H1 (cell line): ENCODE measurements at regions not wholly inside any gene's neighbourhood (a gene's known extent, or its start where the extent isn't known, plus 50 kb on each side); places are given as distances from the start of the nearest gene placed in this dataset.
"Not testable (repeated sequence)": the region's sequence is repeated elsewhere in the genome, so short reads cannot be mapped to it uniquely, and the experiment has no call there.

Source experiments
- CTCF ChIA-PET: fragments of 300-600 bp; sonication (Branson Sonifier 250); formaldehyde crosslinking; loops from one replicate; lab custom pipeline; 2021; ENCODE audit not compliant: partially characterized antibody; lab: Charles Lee
- POLR2A ChIA-PET: fragments of 300-600 bp; sonication (Branson Sonifier 250); formaldehyde crosslinking; loops from one replicate; lab custom pipeline; 2021; ENCODE audit warnings: inconsistent platforms; ENCODE audit not compliant: partially characterized antibody; lab: Charles Lee
- DNase-seq, 2 experiments: peaks; one replicate each; pipeline versions ENCODE4 v3.0.0 to v3.0.0-alpha.2; 2010 to 2022; ENCODE audit warnings: low spot score in 2 of 2, low read depth in 1 of 2, mixed read lengths in 1 of 2
- FAIRE-seq: peaks from 2 replicates; lab custom pipeline; 2011; peaks lifted over from hg19 to GRCh38; lab: Jason Lieb, UNC
- H2AFZ ChIP-seq: 2 replicates; pipeline ENCODE4 v1.8.1; 2012; ENCODE audit warnings: low read length, inconsistent platforms
- H2AK5ac ChIP-seq: 2 replicates; pipeline ENCODE4 v1.6.1; 2013; ENCODE audit warnings: low read depth, low read length
- H2BK120ac ChIP-seq: replicated peaks from 2 replicates; pipeline ENCODE3; 2013; ENCODE audit warnings: low read depth, low read length, inconsistent platforms
- H2BK12ac ChIP-seq: 2 replicates; pipeline ENCODE4 v1.6.1; 2013; ENCODE audit warnings: low read depth, low read length
- H2BK15ac ChIP-seq: 2 replicates; pipeline ENCODE4 v1.6.1; 2013; ENCODE audit warnings: low read length
- H2BK20ac ChIP-seq: 2 replicates; pipeline ENCODE4 v1.6.1; 2013; ENCODE audit warnings: low read length
- H2BK5ac ChIP-seq: 2 replicates; pipeline ENCODE4 v1.6.1; 2013; ENCODE audit warnings: low read depth, low read length
- H3K14ac ChIP-seq: 2 replicates; pipeline ENCODE4 v1.6.1; 2013; ENCODE audit warnings: inconsistent platforms; ENCODE audit not compliant: insufficient read length
- H3K18ac ChIP-seq: 2 replicates; pipeline ENCODE4 v1.6.1; 2013; ENCODE audit warnings: low read length; ENCODE audit errors: extremely low read depth
- H3K23ac ChIP-seq: 2 replicates; pipeline ENCODE4 v1.6.1; 2013; ENCODE audit warnings: inconsistent platforms; ENCODE audit not compliant: insufficient read length
- H3K23me2 ChIP-seq: 2 replicates; pipeline ENCODE4 v1.6.1; 2013; ENCODE audit warnings: low read depth, low read length
- H3K27ac ChIP-seq: 2 replicates; pipeline ENCODE4 v1.6.1; 2011; ENCODE audit warnings: low read depth, low read length, inconsistent platforms
- H3K27me3 ChIP-seq, 4 experiments: replicated peaks in 1 of 4; 1 replicate in 1 of 4; 2 replicates in 3 of 4; pipeline versions ENCODE4 v1.6.1 to v1.8.1; 2011 to 2013; ENCODE audit warnings: low read length in 3 of 4, mild to moderate bottlenecking in 3 of 4, inconsistent platforms in 2 of 4, mixed read lengths in 2 of 4, moderate library complexity in 1 of 4; ENCODE audit not compliant: control insufficient read depth in 3 of 4, insufficient read depth in 3 of 4; ENCODE audit errors: extremely low read depth in 1 of 4
- H3K36me3 ChIP-seq, 4 experiments: 2 replicates each; pipeline versions ENCODE4 v1.6.1 to v1.8.1; 2011 to 2013; ENCODE audit warnings: mild to moderate bottlenecking in 4 of 4, low read length in 3 of 4, moderate library complexity in 2 of 4, control low read depth in 1 of 4, inconsistent platforms in 1 of 4; ENCODE audit not compliant: insufficient read depth in 4 of 4, control insufficient read depth in 2 of 4
- H3K4ac ChIP-seq: replicated peaks from 2 replicates; pipeline ENCODE3; 2013; ENCODE audit warnings: low read length, low read depth, mixed read lengths, inconsistent platforms; ENCODE audit not compliant: insufficient read length
- H3K4me1 ChIP-seq, 4 experiments: replicated peaks in 1 of 4; 1 replicate in 1 of 4; 2 replicates in 3 of 4; pipeline versions ENCODE4 v1.6.1 to v1.8.1; 2011 to 2013; ENCODE audit warnings: low read length in 3 of 4, inconsistent platforms in 2 of 4, mixed read lengths in 1 of 4; ENCODE audit not compliant: insufficient read depth in 4 of 4, control insufficient read depth in 3 of 4
- H3K4me2 ChIP-seq, 2 experiments: 2 replicates each; pipeline versions ENCODE4 v1.6.1 to v1.8.1; 2011 to 2013; ENCODE audit warnings: low read depth in 2 of 2, low read length in 2 of 2, control low read depth in 1 of 2, inconsistent platforms in 1 of 2, mild to moderate bottlenecking in 1 of 2; ENCODE audit not compliant: insufficient read depth in 1 of 2
- H3K4me3 ChIP-seq, 4 experiments: fragments of 200-600, 300-600 bp in 1 of 4; sonication (generic), shearing (Covaris generic), sonication (Bioruptor Twin) in 1 of 4; 2 replicates each; pipeline versions ENCODE4 v1.5.1 to v1.8.1; 2011 to 2016; ENCODE audit warnings: low read length in 4 of 4, low read depth in 3 of 4, control low read depth in 2 of 4, inconsistent platforms in 2 of 4, mild to moderate bottlenecking in 2 of 4, mixed read lengths in 1 of 4, moderate library complexity in 1 of 4; ENCODE audit not compliant: insufficient read depth in 2 of 4; ENCODE audit errors: extremely low read depth in 1 of 4
- H3K56ac ChIP-seq: replicated peaks from 2 replicates; pipeline ENCODE3; 2013; ENCODE audit warnings: low read depth, mild to moderate bottlenecking, mixed read lengths, low read length, inconsistent platforms; ENCODE audit not compliant: insufficient read length
- H3K79me1 ChIP-seq: 2 replicates; pipeline ENCODE4 v1.6.1; 2013; ENCODE audit warnings: low read depth, low read length, control low read depth
- H3K79me2 ChIP-seq, 2 experiments: 2 replicates each; pipeline versions ENCODE4 v1.6.1 to v1.8.1; 2012 to 2013; ENCODE audit warnings: low read length in 2 of 2, mild to moderate bottlenecking in 2 of 2, inconsistent platforms in 1 of 2; ENCODE audit not compliant: insufficient read depth in 2 of 2, control insufficient read depth in 1 of 2
- H3K9ac ChIP-seq, 4 experiments: replicated peaks in 1 of 4; 1 replicate in 1 of 4; 2 replicates in 3 of 4; pipeline versions ENCODE4 v1.6.1 to v1.8.1; 2011 to 2013; ENCODE audit warnings: low read depth in 3 of 4, low read length in 3 of 4, control low read depth in 2 of 4, mild to moderate bottlenecking in 2 of 4, moderate library complexity in 2 of 4, inconsistent platforms in 1 of 4; ENCODE audit errors: extremely low read depth in 1 of 4
- H3K9me3 ChIP-seq, 2 experiments: 2 replicates each; pipeline versions ENCODE4 v1.6.1 to v1.8.1; 2012 to 2013; ENCODE audit warnings: mild to moderate bottlenecking in 2 of 2, moderate library complexity in 2 of 2, control low read depth in 1 of 2, inconsistent platforms in 1 of 2, low read depth in 1 of 2, low read length in 1 of 2, mixed read lengths in 1 of 2; ENCODE audit not compliant: insufficient read depth in 2 of 2
- H4K20me1 ChIP-seq, 2 experiments: replicated peaks in 1 of 2; 2 replicates each; pipeline versions ENCODE3 to v1.8.1; 2011 to 2013; ENCODE audit warnings: inconsistent platforms in 2 of 2, low read length in 2 of 2, mild to moderate bottlenecking in 1 of 2; ENCODE audit not compliant: insufficient read depth in 2 of 2, control insufficient read depth in 1 of 2
- H4K5ac ChIP-seq: 2 replicates; pipeline ENCODE4 v1.6.1; 2013; ENCODE audit warnings: low read length, low read depth, mixed read lengths, inconsistent platforms; ENCODE audit not compliant: insufficient read length
- H4K8ac ChIP-seq: 2 replicates; pipeline ENCODE4 v1.8.0; 2013; ENCODE audit warnings: mild to moderate bottlenecking, moderate library complexity, low read length, inconsistent platforms; ENCODE audit not compliant: insufficient read depth; ENCODE audit errors: extremely low read depth
- H4K91ac ChIP-seq: replicated peaks from 2 replicates; pipeline ENCODE3; 2013; ENCODE audit warnings: low read length, mixed read lengths, inconsistent platforms; ENCODE audit not compliant: insufficient read length
- WGBS, 2 experiments: shearing (Covaris generic) in 1 of 2; methylation state at CpG; one replicate each; pipeline versions ENCODE4 v1.1.6 to v1.1.7; 2013 to 2015; ENCODE audit warnings: low lambda C conversion rate in 2 of 2, mixed read lengths in 2 of 2, inconsistent platforms in 1 of 2, low coverage in 1 of 2, missing lambda C conversion rate in 1 of 2; ENCODE audit not compliant: insufficient replicate concordance in 2 of 2, insufficient coverage in 1 of 2, insufficient read length in 1 of 2; ENCODE audit errors: extremely low coverage in 1 of 2, missing lambda C conversion rate in 1 of 2; 5-methylcytosine and 5-hydroxymethylcytosine counted together

DNA sequence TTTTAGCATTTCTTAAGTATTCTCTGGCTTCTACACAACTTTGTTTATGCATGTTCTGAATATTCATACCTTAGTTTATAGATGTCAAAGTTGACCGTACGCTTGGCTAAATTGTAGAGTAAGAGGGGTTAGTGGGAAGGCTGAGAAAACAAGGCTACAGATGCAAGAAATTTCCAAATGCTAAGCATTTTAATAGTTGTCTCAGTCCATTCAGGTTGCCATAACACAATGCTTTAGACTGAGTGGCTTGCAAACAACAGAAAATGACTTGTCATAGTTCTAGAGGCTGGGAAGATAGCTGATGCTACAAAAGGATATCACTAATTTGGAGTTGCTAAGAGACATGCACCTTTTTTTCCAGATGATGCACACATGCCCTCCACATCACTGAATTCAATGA is 53.0 kb upstream of the C1QTNF3 start:
- H2BK15ac ChIP-seq, H3K23me2 ChIP-seq, H2BK12ac ChIP-seq, H3K56ac ChIP-seq, POLR2A ChIA-PET, H2AK5ac ChIP-seq, H3K9me3 ChIP-seq, H4K91ac ChIP-seq, H4K5ac ChIP-seq, H4K20me1 ChIP-seq, H3K79me1 ChIP-seq, H4K8ac ChIP-seq, CTCF ChIA-PET, H3K4me1 ChIP-seq, FAIRE-seq, H2BK5ac ChIP-seq, H3K79me2 ChIP-seq, H3K27me3 ChIP-seq, H3K9ac ChIP-seq, H2AFZ ChIP-seq, H3K23ac ChIP-seq, H3K4me3 ChIP-seq, H3K27ac ChIP-seq, H3K18ac ChIP-seq, H3K14ac ChIP-seq, H3K4ac ChIP-seq, H2BK20ac ChIP-seq, H3K36me3 ChIP-seq, H3K4me2 ChIP-seq, DNase-seq, H2BK120ac ChIP-seq: not testable (repeated sequence)
- WGBS, 2 experiments = no CpG with 5 or more reads among the region's 2 CpGs

DNA sequence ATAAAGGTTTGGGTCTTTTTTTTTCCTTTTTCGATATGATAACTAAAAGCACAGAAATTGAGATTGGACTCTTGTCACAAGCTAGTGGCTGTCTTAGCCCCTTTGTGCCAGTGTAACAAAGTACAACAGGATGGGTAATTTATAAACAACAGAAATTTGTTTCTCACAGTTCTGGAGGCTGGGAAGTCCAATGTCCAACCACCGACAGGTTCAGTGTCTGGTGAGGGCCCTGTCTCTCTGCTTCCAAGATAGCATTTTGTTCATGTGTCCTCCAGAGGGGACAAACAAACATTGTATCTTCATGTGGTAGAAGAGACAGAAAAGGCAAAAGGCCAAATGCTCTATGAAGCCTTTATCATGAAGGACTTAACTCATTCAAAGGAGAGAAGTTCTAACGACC is 56.9 kb upstream of the C1QTNF3 start:
- FAIRE-seq, H3K23ac ChIP-seq, H4K8ac ChIP-seq, H3K27ac ChIP-seq, H3K4ac ChIP-seq, H3K4me2 ChIP-seq, CTCF ChIA-PET, H2BK5ac ChIP-seq, H3K27me3 ChIP-seq, H2BK20ac ChIP-seq, H2BK12ac ChIP-seq, H4K5ac ChIP-seq, H2AFZ ChIP-seq, H3K4me1 ChIP-seq, H3K9ac ChIP-seq, H3K4me3 ChIP-seq, H4K20me1 ChIP-seq, DNase-seq, H3K18ac ChIP-seq, H4K91ac ChIP-seq, POLR2A ChIA-PET, H2BK120ac ChIP-seq, H3K56ac ChIP-seq, H2AK5ac ChIP-seq, H3K23me2 ChIP-seq, H3K79me1 ChIP-seq, H3K36me3 ChIP-seq, H3K79me2 ChIP-seq, H3K14ac ChIP-seq, H2BK15ac ChIP-seq, H3K9me3 ChIP-seq: not testable (repeated sequence)
- 89% methylated on average over 2 of the region's 3 CpGs; no CpG with 5 or more reads in 1 of the 2 experiments for WGBS, 2 experiments
